H9 (cell line): ENCODE measurements at regions not wholly inside any gene's neighbourhood (a gene's known extent, or its start where the extent isn't known, plus 50 kb on each side); places are given as distances from the start of the nearest gene placed in this dataset.

ENCODE experiments used
- DNase-seq: peaks from one replicate; pipeline ENCODE4 v3.0.0-alpha.2; 2017
- H2AFZ ChIP-seq: one replicate; pipeline ENCODE4 v1.6.1; 2013; ENCODE audit warnings: mild to moderate bottlenecking, low read length, control low read depth, moderate library complexity
- H2AK5ac ChIP-seq: 2 replicates; pipeline ENCODE4 v1.6.1; 2013; ENCODE audit warnings: low read length, control low read depth, mixed read lengths; ENCODE audit not compliant: insufficient read length
- H2BK120ac ChIP-seq: one replicate; pipeline ENCODE4 v1.6.1; 2013; ENCODE audit warnings: low read depth, mild to moderate bottlenecking, low read length, control low read depth, inconsistent platforms; ENCODE audit not compliant: poor library complexity, severe bottlenecking
- H2BK12ac ChIP-seq: 2 replicates; pipeline ENCODE4 v1.6.1; 2013; ENCODE audit warnings: low read length, control low read depth, mixed read lengths, low read depth; ENCODE audit not compliant: insufficient read length
- H2BK15ac ChIP-seq: 2 replicates; pipeline ENCODE4 v1.6.1; 2013; ENCODE audit warnings: low read depth, low read length, control low read depth
- H2BK20ac ChIP-seq: one replicate; pipeline ENCODE4 v1.6.1; 2013; ENCODE audit warnings: low read depth, mild to moderate bottlenecking, low read length, control low read depth, inconsistent platforms; ENCODE audit not compliant: poor library complexity, severe bottlenecking
- H2BK5ac ChIP-seq: 2 replicates; pipeline ENCODE4 v1.6.1; 2013; ENCODE audit warnings: low read length, control low read depth, mixed read lengths; ENCODE audit not compliant: insufficient read length
- H3K14ac ChIP-seq: 2 replicates; pipeline ENCODE4 v1.6.1; 2013; ENCODE audit warnings: low read length, control low read depth; ENCODE audit not compliant: insufficient read depth
- H3K18ac ChIP-seq: 2 replicates; pipeline ENCODE4 v1.6.1; 2013; ENCODE audit warnings: low read depth, mild to moderate bottlenecking, mixed read lengths, low read length, control low read depth; ENCODE audit not compliant: insufficient read length
- H3K23ac ChIP-seq: 2 replicates; pipeline ENCODE4 v1.6.1; 2013; ENCODE audit warnings: low read length, control low read depth, mixed read lengths, low read depth; ENCODE audit not compliant: insufficient read length
- H3K23me2 ChIP-seq: 2 replicates; pipeline ENCODE4 v1.6.1; 2013; ENCODE audit warnings: low read depth, mild to moderate bottlenecking, mixed read lengths, low read length, control low read depth; ENCODE audit not compliant: insufficient read length, poor library complexity, severe bottlenecking
- H3K27ac ChIP-seq: 2 replicates; pipeline ENCODE4 v1.5.1; 2013; ENCODE audit warnings: low read length, control low read depth, mixed read lengths, low read depth; ENCODE audit not compliant: insufficient read length
- H3K27me3 ChIP-seq: 2 replicates; pipeline ENCODE4 v1.6.1; 2013; ENCODE audit warnings: low read length, control low read depth, inconsistent platforms; ENCODE audit not compliant: insufficient read depth
- H3K4ac ChIP-seq: 2 replicates; pipeline ENCODE4 v1.6.1; 2013; ENCODE audit warnings: low read depth, mild to moderate bottlenecking, control low read depth, inconsistent platforms, low read length, moderate library complexity
- H3K4me1 ChIP-seq: 2 replicates; pipeline ENCODE4 v1.6.1; 2013; ENCODE audit warnings: low read length, control low read depth, inconsistent platforms; ENCODE audit not compliant: insufficient read depth
- H3K4me2 ChIP-seq: 2 replicates; pipeline ENCODE4 v1.6.1; 2013; ENCODE audit warnings: low read length, control low read depth, mixed read lengths; ENCODE audit not compliant: insufficient read length, insufficient read depth
- H3K56ac ChIP-seq: 2 replicates; pipeline ENCODE4 v1.6.1; 2013; ENCODE audit warnings: low read depth, mild to moderate bottlenecking, mixed read lengths, low read length, control low read depth; ENCODE audit not compliant: insufficient read length
- H3K79me1 ChIP-seq: 2 replicates; pipeline ENCODE4 v1.6.1; 2013; ENCODE audit warnings: low read depth, mild to moderate bottlenecking, moderate library complexity, low read length, control low read depth, inconsistent platforms; ENCODE audit not compliant: insufficient read depth, poor library complexity, severe bottlenecking
- H3K79me2 ChIP-seq: 2 replicates; pipeline ENCODE4 v1.6.1; 2013; ENCODE audit warnings: low read length, control low read depth, inconsistent platforms; ENCODE audit not compliant: insufficient read depth
- H3K9ac ChIP-seq: 2 replicates; pipeline ENCODE4 v1.6.1; 2013; ENCODE audit warnings: low read length, control low read depth, mixed read lengths; ENCODE audit not compliant: insufficient read length; ENCODE audit errors: extremely low read depth
- H3K9me3 ChIP-seq: one replicate; pipeline ENCODE4 v1.6.1; 2013; ENCODE audit warnings: low read depth, low read length, inconsistent platforms; ENCODE audit not compliant: control insufficient read depth
- H3T11ph ChIP-seq: one replicate; pipeline ENCODE4 v1.6.1; 2013; ENCODE audit warnings: mild to moderate bottlenecking, low read length, control low read depth, inconsistent platforms
- H4K20me1 ChIP-seq: one replicate; pipeline ENCODE4 v1.6.1; 2013; ENCODE audit not compliant: control insufficient read depth, insufficient read length, insufficient read depth
- H4K5ac ChIP-seq: 2 replicates; pipeline ENCODE4 v1.6.1; 2013; ENCODE audit warnings: low read depth, mild to moderate bottlenecking, mixed read lengths, low read length, control low read depth; ENCODE audit not compliant: insufficient read length
- H4K8ac ChIP-seq: replicated peaks from 2 replicates; pipeline ENCODE4 v1.6.1; 2013; ENCODE audit warnings: low read length, control low read depth, mixed read lengths, low read depth; ENCODE audit not compliant: insufficient read length
- H4K91ac ChIP-seq: 2 replicates; pipeline ENCODE4 v1.6.1; 2013; ENCODE audit warnings: low read depth, mild to moderate bottlenecking, moderate library complexity, mixed read lengths, low read length, control low read depth; ENCODE audit not compliant: insufficient read length
- H3K27ac Mint-ChIP-seq, 3 experiments: 2 replicates in 2 of 3; 3 replicates in 1 of 3; pipeline ENCODE4 v1.8.0; 2020 to 2021; ENCODE audit warnings: mixed read lengths in 3 of 3, mild to moderate bottlenecking in 1 of 3, moderate library complexity in 1 of 3
- H3K27me3 Mint-ChIP-seq: 2 replicates; pipeline ENCODE4 v1.8.0; 2021; ENCODE audit warnings: low read depth, mild to moderate bottlenecking, moderate library complexity, mixed read lengths
- H3K36me3 Mint-ChIP-seq, 3 experiments: 2 replicates in 2 of 3; 3 replicates in 1 of 3; pipeline ENCODE4 v1.8.0; 2020 to 2021; ENCODE audit warnings: low read depth in 3 of 3, mixed read lengths in 3 of 3; ENCODE audit not compliant: insufficient read depth in 1 of 3
- H3K4me1 Mint-ChIP-seq, 2 experiments: 2 replicates each; pipeline ENCODE4 v1.8.0; 2020; ENCODE audit warnings: mixed read lengths in 2 of 2
- H3K4me3 Mint-ChIP-seq, 2 experiments: 2 replicates in 1 of 2; 3 replicates in 1 of 2; pipeline ENCODE4 v1.8.0; 2020 to 2021; ENCODE audit warnings: mild to moderate bottlenecking in 2 of 2, mixed read lengths in 2 of 2, moderate library complexity in 1 of 2
- H3K9me3 Mint-ChIP-seq, 2 experiments: 2 replicates in 1 of 2; 3 replicates in 1 of 2; pipeline ENCODE4 v1.8.0; 2020; ENCODE audit warnings: mild to moderate bottlenecking in 2 of 2, mixed read lengths in 2 of 2, moderate library complexity in 1 of 2
- WGBS: extraction: QIAGEN DNeasy Blood & Tissue Kit; methylation state at CpG from one replicate; pipeline ENCODE4 v1.1.7; 2013; ENCODE audit warnings: missing lambda C conversion rate, low lambda C conversion rate, mixed read lengths; ENCODE audit not compliant: insufficient read length; ENCODE audit errors: extremely low coverage; 5-methylcytosine and 5-hydroxymethylcytosine counted together
- TF ChIP-seq, protein P1 (sequence below): fragments of 200-600 bp; sonication (generic); conservative IDR thresholded peaks from 3 replicates; pipeline ENCODE4 v1.8.0; 2021; ENCODE audit warnings: antibody characterized with exemption, mild to moderate bottlenecking

DNA sequence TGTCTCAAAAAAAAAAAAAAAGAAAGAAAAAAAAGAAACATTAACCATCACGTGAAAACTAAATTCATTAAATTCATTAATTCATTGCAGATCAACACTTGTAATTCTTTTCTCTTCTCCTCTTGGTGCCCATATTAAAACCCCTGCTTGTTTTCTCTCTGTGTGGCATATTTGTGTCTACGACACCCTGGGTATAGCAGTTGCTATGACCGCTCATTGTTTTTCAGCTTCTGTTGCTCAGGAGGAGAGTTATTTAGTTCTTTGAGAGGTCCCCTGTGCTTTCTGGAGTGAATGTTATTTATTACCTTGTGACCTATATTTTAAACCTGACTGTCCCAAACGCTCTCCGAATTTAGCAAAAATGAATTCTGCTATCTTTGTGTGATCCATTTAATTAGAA lies 62.3 kb upstream of the CLMP start:
- no peak for DNase-seq
- H3K27me3 Mint-ChIP-seq: peaks cover 18% of the 10 kb centered on the region

More for the DNA sequence above, 62.3 kb upstream of the CLMP start:
- Histone ChIP-seq H2BK12ac (no peak overlapping the region), H2BK5ac (no peak overlapping the region), H4K8ac (no peak overlapping the region), H2AK5ac (no peak overlapping the region), H3K79me1 (no peaks in the 10 kb centered on the region), H3K23ac (no peak overlapping the region), H3K23me2 (peaks cover 4% of the 10 kb centered on the region), H3T11ph (no peak overlapping the region), H3K9me3 (peaks cover 16% of the 10 kb centered on the region), H2BK20ac (no peak overlapping the region), H3K4ac (no peak overlapping the region), H3K79me2 (no peaks in the 10 kb centered on the region), H2BK15ac (no peak overlapping the region), H3K18ac (no peak overlapping the region), H3K27me3 (no peaks in the 10 kb centered on the region), H3K4me1 (no peaks in the 10 kb centered on the region), H3K4me2 (no peak overlapping the region), H3K27ac (no peak overlapping the region), H3K56ac (no peak overlapping the region), H4K20me1 (peaks cover 2% of the 10 kb centered on the region), H2AFZ (no peak overlapping the region), H2BK120ac (no peak overlapping the region), H4K91ac (no peak overlapping the region), H3K14ac (no peak overlapping the region), H4K5ac (no peak overlapping the region), H3K9ac (no peak overlapping the region)
- Mint-ChIP-seq H3K27ac (no peak overlapping the region), H3K4me3 (no peak overlapping the region), H3K4me1 (peaks cover 9 to 18% of the 10 kb centered on the region in 2 experiments), H3K9me3 (peaks cover 24 to 30% of the 10 kb centered on the region in 2 experiments), H3K36me3 (peaks cover 6 to 21% (median 16%) of the 10 kb centered on the region in 3 experiments; a peak in 5 of 7 replicates)
- no CpG with 5 or more reads among the region's 5 CpGs for WGBS
- TF ChIP-seq, protein P1, sequence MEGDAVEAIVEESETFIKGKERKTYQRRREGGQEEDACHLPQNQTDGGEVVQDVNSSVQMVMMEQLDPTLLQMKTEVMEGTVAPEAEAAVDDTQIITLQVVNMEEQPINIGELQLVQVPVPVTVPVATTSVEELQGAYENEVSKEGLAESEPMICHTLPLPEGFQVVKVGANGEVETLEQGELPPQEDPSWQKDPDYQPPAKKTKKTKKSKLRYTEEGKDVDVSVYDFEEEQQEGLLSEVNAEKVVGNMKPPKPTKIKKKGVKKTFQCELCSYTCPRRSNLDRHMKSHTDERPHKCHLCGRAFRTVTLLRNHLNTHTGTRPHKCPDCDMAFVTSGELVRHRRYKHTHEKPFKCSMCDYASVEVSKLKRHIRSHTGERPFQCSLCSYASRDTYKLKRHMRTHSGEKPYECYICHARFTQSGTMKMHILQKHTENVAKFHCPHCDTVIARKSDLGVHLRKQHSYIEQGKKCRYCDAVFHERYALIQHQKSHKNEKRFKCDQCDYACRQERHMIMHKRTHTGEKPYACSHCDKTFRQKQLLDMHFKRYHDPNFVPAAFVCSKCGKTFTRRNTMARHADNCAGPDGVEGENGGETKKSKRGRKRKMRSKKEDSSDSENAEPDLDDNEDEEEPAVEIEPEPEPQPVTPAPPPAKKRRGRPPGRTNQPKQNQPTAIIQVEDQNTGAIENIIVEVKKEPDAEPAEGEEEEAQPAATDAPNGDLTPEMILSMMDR: no peak
